ENCODE measurements at regions not wholly inside any gene's neighbourhood (a gene's known extent, or its start where the extent isn't known, plus 50 kb on each side); places are given as distances from the start of the nearest gene placed in this dataset.

- intact Hi-C loops (cut with DNase I), result no loop called here
- H3K27ac ChIP-seq, result no peak overlapping the region
- no peak overlapping the region for H3K4me3 ChIP-seq
- TF ChIP-seq CTCF (IDR thresholded peaks at IDR 0.05) (no peak), POLR2A (IDR thresholded peaks at IDR 0.05) (no peak)
- no peaks in the 10 kb centered on the region for H3K27me3 ChIP-seq
- H3K4me1 ChIP-seq (replicated peaks in 1 of 2), result peaks cover 0 to 8% of the 10 kb centered on the region in 2 donors
- H3K9me3 ChIP-seq (replicated peaks in 1 of 3), result no peaks in the 10 kb centered on the region
- H3K36me3 ChIP-seq (replicated peaks in 1 of 2), result no peaks in the 10 kb centered on the region
- DNase-seq, result no peak
- WGBS, 4 donors, result 47 to 62% (median 57%) methylated on average over 1 of the region's 1 CpG
Observed at GRCh38 chr13:31980830-31981229, 50.7 kb upstream of the FRY start.

Small RNAs in the stretch of these regions (small RNA-seq; reads per million reads assigned to genes)
- 0 reads per million in 2 donors for gene RF00017
